K562 (cell line): ENCODE measurements at regions not wholly inside any gene's neighbourhood (a gene's known extent, or its start where the extent isn't known, plus 50 kb on each side); places are given as distances from the start of the nearest gene placed in this dataset.
A peak's percentile ranks its signal among the peaks of the same experiment; 100 is the strongest.

Experiments used
- CAMTA2 ChIP-seq: fragments of 250-450 bp; sonication (Bioruptor Pico); conservative IDR thresholded peaks from 2 replicates; pipeline ENCODE4 v1.5.1; 2022
- DPF2 ChIP-seq: fragments of 450-650 bp; IDR thresholded peaks from 2 replicates; pipeline ENCODE4 v1.6.1; 2016
- ERF ChIP-seq: fragments of 450-650 bp; formaldehyde crosslinking; IDR thresholded peaks from 2 replicates; pipeline ENCODE4 v1.4.0; 2020; ENCODE audit warnings: mild to moderate bottlenecking, mixed read lengths
- KDM1A ChIP-seq, 2 experiments: fragments of 450-650 bp; IDR thresholded peaks; 2 replicates each; pipeline ENCODE4 v1.6.1; 2016; ENCODE audit warnings: mild to moderate bottlenecking in 2 of 2
- KLF1 ChIP-seq: fragments of 450-650 bp; IDR thresholded peaks from 2 replicates; pipeline ENCODE4 v1.6.1; 2016; ENCODE audit warnings: missing genetic modification characterization, missing compliant biosample characterization
- L3MBTL2 ChIP-seq: fragments of 450-650 bp; IDR thresholded peaks from 2 replicates; pipeline ENCODE4 v1.6.1; 2016; ENCODE audit warnings: mild to moderate bottlenecking, moderate library complexity
- NBN ChIP-seq: fragments of 450-650 bp; IDR thresholded peaks from 2 replicates; pipeline ENCODE4 v1.6.1; 2016; ENCODE audit warnings: low read depth, mild to moderate bottlenecking
- NCOA6 ChIP-seq: fragments of 450-650 bp; IDR thresholded peaks from 2 replicates; pipeline ENCODE4 v1.6.1; 2017; ENCODE audit warnings: mild to moderate bottlenecking
- NONO ChIP-seq, 2 experiments: fragments of 200-400 bp in 1 of 2; fragments of 450-650 bp in 1 of 2; formaldehyde crosslinking in 1 of 2; IDR thresholded peaks; 2 replicates each; pipeline ENCODE4 v1.6.1; 2017; ENCODE audit warnings: low read depth in 2 of 2, mild to moderate bottlenecking in 2 of 2, moderate library complexity in 2 of 2, low read length in 1 of 2
- RBM34 ChIP-seq: fragments of 200-400 bp; formaldehyde crosslinking; IDR thresholded peaks from 2 replicates; pipeline ENCODE4 v1.6.1; 2018; ENCODE audit warnings: low read length, borderline replicate concordance; ENCODE audit not compliant: insufficient read depth
- SAFB ChIP-seq: fragments of 200-400 bp; formaldehyde crosslinking; IDR thresholded peaks from 2 replicates; pipeline ENCODE4 v1.6.1; 2017; ENCODE audit warnings: low read depth, low read length, borderline replicate concordance
- SNRNP70 ChIP-seq: fragments of 200-400 bp; formaldehyde crosslinking; optimal IDR thresholded peaks from 2 replicates; pipeline ENCODE3; 2017; ENCODE audit warnings: low read depth, low read length
- SOX6 ChIP-seq: fragments of 450-650 bp; IDR thresholded peaks from 2 replicates; pipeline ENCODE4 v1.6.1; 2014; ENCODE audit warnings: mild to moderate bottlenecking
- TAL1 ChIP-seq: fragments of 450-650 bp; IDR thresholded peaks from 2 replicates; pipeline ENCODE4 v1.6.1; 2016; ENCODE audit warnings: mild to moderate bottlenecking
- ZC3H11A ChIP-seq: IDR thresholded peaks from 2 replicates; pipeline ENCODE4 v1.6.1; 2012; ENCODE audit warnings: low read depth, low read length, improper control_type of control experiment
- ZC3H8 ChIP-seq: fragments of 450-650 bp; IDR thresholded peaks from 2 replicates; pipeline ENCODE4 v1.6.1; 2017
- ZNF140 ChIP-seq: fragments of 250-450 bp; sonication (Bioruptor Pico); IDR thresholded peaks from 2 replicates; pipeline ENCODE4 v1.8.0; 2021; ENCODE audit warnings: moderate library complexity, mild to moderate bottlenecking, inconsistent platforms
- ZNF436 ChIP-seq: fragments of 250-450, 450-650 bp; sonication (Bioruptor Pico); formaldehyde crosslinking; IDR thresholded peaks from 2 replicates; pipeline ENCODE4 v1.7.0; 2020; ENCODE audit warnings: mild to moderate bottlenecking
- ZNF766 ChIP-seq: fragments of 200-800 bp; sonication (Bioruptor generic); conservative IDR thresholded peaks from 2 replicates; pipeline ENCODE4 v1.6.1; 2016; ENCODE audit warnings: missing genetic modification characterization, missing compliant biosample characterization
- TF ChIP-seq, protein P1 (sequence below): sonication (generic); formaldehyde crosslinking; IDR thresholded peaks from 2 replicates; pipeline ENCODE4 v1.9.0; 2022; ENCODE audit warnings: mild to moderate bottlenecking, missing genetic modification reagents
- TF ChIP-seq, protein P2 (sequence below): sonication (generic); formaldehyde crosslinking; IDR thresholded peaks from 2 replicates; pipeline ENCODE4 v1.8.1; 2023; ENCODE audit warnings: mild to moderate bottlenecking, missing genetic modification reagents
- TF ChIP-seq, protein P3 (sequence below): fragments of 250-450 bp; sonication (Bioruptor Pico); IDR thresholded peaks from 2 replicates; pipeline ENCODE4 v1.9.0; 2021; ENCODE audit warnings: mild to moderate bottlenecking
- TF ChIP-seq, protein P4 (sequence below): sonication (generic); formaldehyde crosslinking; IDR thresholded peaks from 2 replicates; pipeline ENCODE4 v1.8.0; 2022; ENCODE audit warnings: mild to moderate bottlenecking, missing genetic modification reagents
- TF ChIP-seq, protein P5 (sequence below): sonication (generic); formaldehyde crosslinking; IDR thresholded peaks from 2 replicates; pipeline ENCODE4 v1.8.0; 2022; ENCODE audit warnings: mild to moderate bottlenecking, missing genetic modification reagents

DNA sequence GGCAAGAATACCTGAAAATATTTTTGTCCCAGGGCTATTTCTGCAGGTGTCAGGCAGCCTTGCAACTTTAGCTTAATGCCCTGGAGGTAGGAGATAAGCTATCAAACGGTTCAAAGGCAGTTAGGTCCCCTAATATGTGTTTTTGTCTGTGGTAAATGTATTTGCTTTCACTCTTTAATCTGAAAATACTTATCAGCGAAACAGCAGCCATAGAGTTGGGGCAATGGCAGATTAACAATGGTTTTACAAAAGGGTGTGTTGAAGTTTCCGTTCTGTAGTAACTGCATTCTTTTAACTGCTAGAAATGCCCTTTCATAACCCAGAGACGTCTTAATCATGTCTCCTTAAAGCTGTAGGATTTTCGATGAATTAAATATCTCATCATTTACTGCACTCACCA lies 265.0 kb upstream of the TRIB2 start (continued):
- TF ChIP-seq L3MBTL2 (no peak), SOX6 (peak; percentile 93), SNRNP70 (no peak), NCOA6 (no peak), ZNF436 (CRISPR knock-in tag) (no peak), ZNF766 (CRISPR knock-in tag) (0 out of 2 replicates have a peak, but pooled peaks have one; percentile 27), RBM34 (no peak), KDM1A (IDR thresholded peaks at IDR 0.05) (peak; percentile 71 to 75), DPF2 (peak; percentile 89), NONO (IDR thresholded peaks at IDR 0.05; ENCODE audit: low read depth in 2 of 2, low read length in 1 of 2) (no peak), SAFB (no peak), ZC3H11A (no peak), NBN (no peak), ZC3H8 (no peak), TAL1 (peak; percentile 89), ZNF140 (CRISPR knock-in tag) (no peak), ERF (no peak), KLF1 (tag) (no peak), CAMTA2 (CRISPR knock-in tag) (no peak)
- TF ChIP-seq, protein P1, sequence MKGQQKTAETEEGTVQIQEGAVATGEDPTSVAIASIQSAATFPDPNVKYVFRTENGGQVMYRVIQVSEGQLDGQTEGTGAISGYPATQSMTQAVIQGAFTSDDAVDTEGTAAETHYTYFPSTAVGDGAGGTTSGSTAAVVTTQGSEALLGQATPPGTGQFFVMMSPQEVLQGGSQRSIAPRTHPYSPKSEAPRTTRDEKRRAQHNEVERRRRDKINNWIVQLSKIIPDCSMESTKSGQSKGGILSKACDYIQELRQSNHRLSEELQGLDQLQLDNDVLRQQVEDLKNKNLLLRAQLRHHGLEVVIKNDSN (CRISPR knock-in tag) = no peak
- TF ChIP-seq, protein P2, sequence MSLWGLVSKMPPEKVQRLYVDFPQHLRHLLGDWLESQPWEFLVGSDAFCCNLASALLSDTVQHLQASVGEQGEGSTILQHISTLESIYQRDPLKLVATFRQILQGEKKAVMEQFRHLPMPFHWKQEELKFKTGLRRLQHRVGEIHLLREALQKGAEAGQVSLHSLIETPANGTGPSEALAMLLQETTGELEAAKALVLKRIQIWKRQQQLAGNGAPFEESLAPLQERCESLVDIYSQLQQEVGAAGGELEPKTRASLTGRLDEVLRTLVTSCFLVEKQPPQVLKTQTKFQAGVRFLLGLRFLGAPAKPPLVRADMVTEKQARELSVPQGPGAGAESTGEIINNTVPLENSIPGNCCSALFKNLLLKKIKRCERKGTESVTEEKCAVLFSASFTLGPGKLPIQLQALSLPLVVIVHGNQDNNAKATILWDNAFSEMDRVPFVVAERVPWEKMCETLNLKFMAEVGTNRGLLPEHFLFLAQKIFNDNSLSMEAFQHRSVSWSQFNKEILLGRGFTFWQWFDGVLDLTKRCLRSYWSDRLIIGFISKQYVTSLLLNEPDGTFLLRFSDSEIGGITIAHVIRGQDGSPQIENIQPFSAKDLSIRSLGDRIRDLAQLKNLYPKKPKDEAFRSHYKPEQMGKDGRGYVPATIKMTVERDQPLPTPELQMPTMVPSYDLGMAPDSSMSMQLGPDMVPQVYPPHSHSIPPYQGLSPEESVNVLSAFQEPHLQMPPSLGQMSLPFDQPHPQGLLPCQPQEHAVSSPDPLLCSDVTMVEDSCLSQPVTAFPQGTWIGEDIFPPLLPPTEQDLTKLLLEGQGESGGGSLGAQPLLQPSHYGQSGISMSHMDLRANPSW (CRISPR knock-in tag) = no peak
- TF ChIP-seq, protein P3, sequence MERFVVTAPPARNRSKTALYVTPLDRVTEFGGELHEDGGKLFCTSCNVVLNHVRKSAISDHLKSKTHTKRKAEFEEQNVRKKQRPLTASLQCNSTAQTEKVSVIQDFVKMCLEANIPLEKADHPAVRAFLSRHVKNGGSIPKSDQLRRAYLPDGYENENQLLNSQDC = no peak
- TF ChIP-seq, protein P4, sequence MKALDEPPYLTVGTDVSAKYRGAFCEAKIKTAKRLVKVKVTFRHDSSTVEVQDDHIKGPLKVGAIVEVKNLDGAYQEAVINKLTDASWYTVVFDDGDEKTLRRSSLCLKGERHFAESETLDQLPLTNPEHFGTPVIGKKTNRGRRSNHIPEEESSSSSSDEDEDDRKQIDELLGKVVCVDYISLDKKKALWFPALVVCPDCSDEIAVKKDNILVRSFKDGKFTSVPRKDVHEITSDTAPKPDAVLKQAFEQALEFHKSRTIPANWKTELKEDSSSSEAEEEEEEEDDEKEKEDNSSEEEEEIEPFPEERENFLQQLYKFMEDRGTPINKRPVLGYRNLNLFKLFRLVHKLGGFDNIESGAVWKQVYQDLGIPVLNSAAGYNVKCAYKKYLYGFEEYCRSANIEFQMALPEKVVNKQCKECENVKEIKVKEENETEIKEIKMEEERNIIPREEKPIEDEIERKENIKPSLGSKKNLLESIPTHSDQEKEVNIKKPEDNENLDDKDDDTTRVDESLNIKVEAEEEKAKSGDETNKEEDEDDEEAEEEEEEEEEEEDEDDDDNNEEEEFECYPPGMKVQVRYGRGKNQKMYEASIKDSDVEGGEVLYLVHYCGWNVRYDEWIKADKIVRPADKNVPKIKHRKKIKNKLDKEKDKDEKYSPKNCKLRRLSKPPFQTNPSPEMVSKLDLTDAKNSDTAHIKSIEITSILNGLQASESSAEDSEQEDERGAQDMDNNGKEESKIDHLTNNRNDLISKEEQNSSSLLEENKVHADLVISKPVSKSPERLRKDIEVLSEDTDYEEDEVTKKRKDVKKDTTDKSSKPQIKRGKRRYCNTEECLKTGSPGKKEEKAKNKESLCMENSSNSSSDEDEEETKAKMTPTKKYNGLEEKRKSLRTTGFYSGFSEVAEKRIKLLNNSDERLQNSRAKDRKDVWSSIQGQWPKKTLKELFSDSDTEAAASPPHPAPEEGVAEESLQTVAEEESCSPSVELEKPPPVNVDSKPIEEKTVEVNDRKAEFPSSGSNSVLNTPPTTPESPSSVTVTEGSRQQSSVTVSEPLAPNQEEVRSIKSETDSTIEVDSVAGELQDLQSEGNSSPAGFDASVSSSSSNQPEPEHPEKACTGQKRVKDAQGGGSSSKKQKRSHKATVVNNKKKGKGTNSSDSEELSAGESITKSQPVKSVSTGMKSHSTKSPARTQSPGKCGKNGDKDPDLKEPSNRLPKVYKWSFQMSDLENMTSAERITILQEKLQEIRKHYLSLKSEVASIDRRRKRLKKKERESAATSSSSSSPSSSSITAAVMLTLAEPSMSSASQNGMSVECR (CRISPR knock-in tag) = no peak
- TF ChIP-seq, protein P5, sequence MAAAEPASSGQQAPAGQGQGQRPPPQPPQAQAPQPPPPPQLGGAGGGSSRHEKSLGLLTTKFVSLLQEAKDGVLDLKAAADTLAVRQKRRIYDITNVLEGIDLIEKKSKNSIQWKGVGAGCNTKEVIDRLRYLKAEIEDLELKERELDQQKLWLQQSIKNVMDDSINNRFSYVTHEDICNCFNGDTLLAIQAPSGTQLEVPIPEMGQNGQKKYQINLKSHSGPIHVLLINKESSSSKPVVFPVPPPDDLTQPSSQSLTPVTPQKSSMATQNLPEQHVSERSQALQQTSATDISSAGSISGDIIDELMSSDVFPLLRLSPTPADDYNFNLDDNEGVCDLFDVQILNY (CRISPR knock-in tag) = no peak
